ENCODE measurements at regions not wholly inside any gene's neighbourhood (a gene's known extent, or its start where the extent isn't known, plus 50 kb on each side); places are given as distances from the start of the nearest gene placed in this dataset.

- no peaks in the 10 kb centered on the region for H3K9me2 ChIP-seq (replicated peaks; ENCODE audit: low read depth, low read length)
- H3K27me3 ChIP-seq (ENCODE audit: insufficient read depth, low read length, poor library complexity, severe bottlenecking), result no peaks in the 10 kb centered on the region
- H3K4me2 ChIP-seq (ENCODE audit: low read depth, low read length, poor library complexity, severe bottlenecking), result no peak overlapping the region
- no peak overlapping the region for H3K9ac ChIP-seq (ENCODE audit: low read depth, low read length, poor library complexity, severe bottlenecking)
- H3K79me2 ChIP-seq (ENCODE audit: insufficient read depth, low read length), result no peaks in the 10 kb centered on the region
- no peak for TF ChIP-seq CTCF (conservative IDR thresholded peaks at IDR 0.05; ENCODE audit: low read length)
- TF ChIP-seq EZH2phosphoT487 (IDR thresholded peaks at IDR 0.05; ENCODE audit: borderline replicate concordance), result no peak
- no peaks in the 10 kb centered on the region for H3F3A ChIP-seq (ENCODE audit: low read depth)
- H2AFZ ChIP-seq (ENCODE audit: low read length), result no peak overlapping the region
- no peaks in the 10 kb centered on the region for H3K36me3 ChIP-seq (ENCODE audit: insufficient read depth, low read length)
- no peaks in the 10 kb centered on the region for H3K4me1 ChIP-seq (ENCODE audit: insufficient read depth, low read length, poor library complexity, severe bottlenecking)
- H3K9me3 ChIP-seq (ENCODE audit: insufficient read depth, low read depth, low read length), result no peaks in the 10 kb centered on the region
- H3K4me3 ChIP-seq (ENCODE audit: low read length, poor library complexity, severe bottlenecking), result no peak overlapping the region
- H4K20me1 ChIP-seq (ENCODE audit: insufficient read depth, low read length, poor library complexity, severe bottlenecking), result no peaks in the 10 kb centered on the region
Measured at GRCh38 chr13:99746637-99747402, 224.7 kb downstream of the ZIC5 start.

DNA sequence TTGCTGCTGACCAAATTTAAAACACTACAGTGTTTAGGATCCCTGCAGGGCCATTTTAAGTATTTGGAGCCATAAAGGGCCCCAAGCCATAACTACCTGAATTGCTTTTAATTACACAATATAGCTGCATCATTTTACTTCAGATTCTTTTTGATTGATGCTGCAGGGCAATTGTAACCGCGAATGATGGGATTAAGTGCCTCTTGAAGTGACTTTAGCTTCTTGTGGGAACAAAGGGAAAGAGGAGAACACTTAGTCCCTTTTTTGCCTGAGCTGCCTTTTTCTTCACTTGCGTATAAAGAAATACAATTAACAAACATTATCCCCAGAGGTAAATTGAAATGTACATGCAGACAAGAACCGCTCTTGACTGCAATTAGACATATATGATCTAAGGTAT, 228.5 kb downstream of the ZIC5 start:
- H3K9ac ChIP-seq (ENCODE audit: low read depth, low read length, poor library complexity, severe bottlenecking), result no peak overlapping the region

GRCh38 chr13:99741960-99742359, 229.6 kb downstream of the ZIC5 start:
- Histone ChIP-seq H3K4me1 (ENCODE audit: insufficient read depth, low read length, poor library complexity, severe bottlenecking) (peaks cover 28% of the 10 kb centered on the region), H3K4me2 (ENCODE audit: low read depth, low read length, poor library complexity, severe bottlenecking) (no peak overlapping the region), H3K36me3 (ENCODE audit: insufficient read depth, low read length) (no peaks in the 10 kb centered on the region), H3K9me3 (ENCODE audit: insufficient read depth, low read depth, low read length) (no peaks in the 10 kb centered on the region), H3K9me2 (replicated peaks; ENCODE audit: low read depth, low read length) (no peaks in the 10 kb centered on the region), H3K79me2 (ENCODE audit: insufficient read depth, low read length) (no peaks in the 10 kb centered on the region), H3K4me3 (ENCODE audit: low read length, poor library complexity, severe bottlenecking) (no peak overlapping the region), H3K27me3 (ENCODE audit: insufficient read depth, low read length, poor library complexity, severe bottlenecking) (no peaks in the 10 kb centered on the region), H3F3A (ENCODE audit: low read depth) (no peaks in the 10 kb centered on the region), H4K20me1 (ENCODE audit: insufficient read depth, low read length, poor library complexity, severe bottlenecking) (no peaks in the 10 kb centered on the region), H3K9ac (ENCODE audit: low read depth, low read length, poor library complexity, severe bottlenecking) (no peak overlapping the region), H2AFZ (ENCODE audit: low read length) (no peak overlapping the region)
- TF ChIP-seq CTCF (conservative IDR thresholded peaks at IDR 0.05; ENCODE audit: low read length), result no peak
- TF ChIP-seq EZH2phosphoT487 (IDR thresholded peaks at IDR 0.05; ENCODE audit: borderline replicate concordance), result no peak

More for the DNA sequence above, 228.5 kb downstream of the ZIC5 start:
- Histone ChIP-seq H3K27me3 (ENCODE audit: insufficient read depth, low read length, poor library complexity, severe bottlenecking) (no peaks in the 10 kb centered on the region), H2AFZ (ENCODE audit: low read length) (no peak overlapping the region), H3K4me1 (ENCODE audit: insufficient read depth, low read length, poor library complexity, severe bottlenecking) (peaks cover 24% of the 10 kb centered on the region), H3K36me3 (ENCODE audit: insufficient read depth, low read length) (no peaks in the 10 kb centered on the region), H4K20me1 (ENCODE audit: insufficient read depth, low read length, poor library complexity, severe bottlenecking) (no peaks in the 10 kb centered on the region), H3K9me3 (ENCODE audit: insufficient read depth, low read depth, low read length) (no peaks in the 10 kb centered on the region), H3K9me2 (replicated peaks; ENCODE audit: low read depth, low read length) (no peaks in the 10 kb centered on the region), H3F3A (ENCODE audit: low read depth) (no peaks in the 10 kb centered on the region), H3K4me3 (ENCODE audit: low read length, poor library complexity, severe bottlenecking) (no peak overlapping the region), H3K4me2 (ENCODE audit: low read depth, low read length, poor library complexity, severe bottlenecking) (no peak overlapping the region), H3K79me2 (ENCODE audit: insufficient read depth, low read length) (no peaks in the 10 kb centered on the region)
- TF ChIP-seq CTCF (conservative IDR thresholded peaks at IDR 0.05; ENCODE audit: low read length), result no peak

Data from Loucy (cell line).